ENCODE measurements at regions not wholly inside any gene's neighbourhood (a gene's known extent, or its start where the extent isn't known, plus 50 kb on each side); places are given as distances from the start of the nearest gene placed in this dataset.

- H3K9me3 ChIP-seq (replicated peaks; ENCODE audit: control insufficient read depth, insufficient read depth, low read length): no peaks in the 10 kb centered on the region
- no peak for DNase-seq (ENCODE audit: low read depth, low spot score)
- CTCF ChIA-PET: no interaction called here
- intact Hi-C loops (cut with micrococcal nuclease): no loop called here
- no peaks in the 10 kb centered on the region for H3K79me2 ChIP-seq (ENCODE audit: control insufficient read depth, insufficient read depth, low read length)
- no peaks in the 10 kb centered on the region for H4K20me1 ChIP-seq (replicated peaks; ENCODE audit: control insufficient read depth, extremely low read depth, insufficient read depth, low read length)
- H2AFZ ChIP-seq (ENCODE audit: low read depth, low read length): no peak overlapping the region
- H3K9me1 ChIP-seq (replicated peaks; ENCODE audit: control insufficient read depth, extremely low read depth, insufficient read depth, low read length): no peaks in the 10 kb centered on the region
- H3K27me3 ChIP-seq (ENCODE audit: control insufficient read depth in 2 of 2, insufficient read depth in 2 of 2, low read length in 2 of 2): no peaks in the 10 kb centered on the region
- dilution Hi-C loops (cut with MboI; ENCODE audit: extremely low pct_ligation_motif_present, low sequenced_read_pairs): no loop called here
- no peak for FAIRE-seq
- no peak overlapping the region for H3K27ac ChIP-seq (ENCODE audit: insufficient read depth, low read depth, low read length)
- TF ChIP-seq FOS (IDR thresholded peaks at IDR 0.05; ENCODE audit: borderline replicate concordance, insufficient read depth, low read length) (no peak), POLR2AphosphoS5 (IDR thresholded peaks at IDR 0.05; ENCODE audit: insufficient read depth, low read depth, low read length) (no peak), MAX (IDR thresholded peaks at IDR 0.05; ENCODE audit: insufficient read depth, insufficient read length) (no peak), CTCF (IDR thresholded peaks at IDR 0.05; ENCODE audit: extremely low read depth in 1 of 2, insufficient read depth in 1 of 2, low read depth in 1 of 2, low read length in 2 of 2) (no peak), JUN (IDR thresholded peaks at IDR 0.05; ENCODE audit: borderline replicate concordance, insufficient read depth, insufficient read length, low read depth) (no peak), GATA2 (IDR thresholded peaks at IDR 0.05; ENCODE audit: insufficient read depth, insufficient read length, low read depth, low read length) (no peak), MYC (IDR thresholded peaks at IDR 0.05; ENCODE audit: low read depth, low read length) (no peak), EZH2 (IDR thresholded peaks at IDR 0.05; ENCODE audit: borderline replicate concordance, low read depth, low read length, severe bottlenecking) (no peak), POLR2A (IDR thresholded peaks at IDR 0.05; ENCODE audit: low read depth, low read length) (no peak)
- no peak overlapping the region for H3K4me2 ChIP-seq (ENCODE audit: insufficient read depth, low read length)
- H3K36me3 ChIP-seq (ENCODE audit: control insufficient read depth in 2 of 2, extremely low read depth in 1 of 2, insufficient read depth in 2 of 2, low read length in 2 of 2): no peaks in the 10 kb centered on the region
- no peaks in the 10 kb centered on the region for H3K4me1 ChIP-seq (ENCODE audit: control insufficient read depth, extremely low read depth, insufficient read depth, low read length)
- POLR2A ChIA-PET: no interaction called here
- H3K4me3 ChIP-seq (replicated peaks in 1 of 3; ENCODE audit: insufficient read depth in 1 of 3, low read depth in 1 of 3, low read length in 3 of 3): no peak overlapping the region
- no TSS peak for BruUV-seq (replicated peaks)
- no peak overlapping the region for H3K9ac ChIP-seq (replicated peaks; ENCODE audit: extremely low read depth, insufficient read depth, low read length)
Observed at GRCh38 chrX:40316502-40316901, 218.7 kb upstream of the BCOR start.

Measured in endothelial cell of umbilical vein (primary cell).